ENCODE measurements at regions not wholly inside any gene's neighbourhood (a gene's known extent, or its start where the extent isn't known, plus 50 kb on each side); places are given as distances from the start of the nearest gene placed in this dataset.

GRCh38 chr11:71358963-71359567 is 89.1 kb downstream of the DHCR7 start:
- Histone ChIP-seq H3K36me3 (ENCODE audit: control insufficient read depth in 2 of 2, extremely low read depth in 1 of 2, insufficient read depth in 2 of 2, low read length in 2 of 2) (no peaks in the 10 kb centered on the region), H3K27ac (ENCODE audit: control insufficient read depth, insufficient read depth, low read length) (no peak overlapping the region), H4K20me1 (ENCODE audit: control insufficient read depth, extremely low read depth, insufficient read depth, low read length) (no peaks in the 10 kb centered on the region), H3K79me2 (ENCODE audit: control insufficient read depth, insufficient read depth, low read length) (no peaks in the 10 kb centered on the region), H3K4me3 (ENCODE audit: control insufficient read depth in 2 of 3, extremely low read depth in 1 of 3, insufficient read depth in 2 of 3, low read depth in 1 of 3, low read length in 3 of 3) (no peak overlapping the region), H3K9me1 (ENCODE audit: control insufficient read depth, extremely low read depth, insufficient read depth, low read length) (no peaks in the 10 kb centered on the region), H3K4me2 (ENCODE audit: control insufficient read depth, extremely low read depth, insufficient read depth, low read depth, low read length) (no peak overlapping the region), H2AFZ (ENCODE audit: control insufficient read depth, low read length) (no peak overlapping the region), H3K9me3 (ENCODE audit: control insufficient read depth, low read depth, low read length) (peaks cover 3% of the 10 kb centered on the region), H3K9ac (ENCODE audit: control insufficient read depth, extremely low read depth, insufficient read depth, low read length) (no peak overlapping the region), H3K27me3 (ENCODE audit: control insufficient read depth, extremely low read depth, insufficient read depth, low read length) (no peaks in the 10 kb centered on the region), H3K4me1 (ENCODE audit: control insufficient read depth, extremely low read depth, insufficient read depth, low read length) (no peaks in the 10 kb centered on the region)
- dilution Hi-C loops (cut with MboI; ENCODE audit: extremely low pct_ligation_motif_present, low sequenced_read_pairs): no loop called here
- DNase-seq (ENCODE audit: low read depth, low spot score) (no peak), FAIRE-seq (no peak)
- TF ChIP-seq CTCF (optimal IDR thresholded peaks at IDR 0.05 in 1 of 3, IDR thresholded peaks at IDR 0.05 in 1 of 3, conservative IDR thresholded peaks at IDR 0.05 in 1 of 3; ENCODE audit: extremely low read depth in 1 of 3, insufficient read depth in 2 of 3, low read length in 3 of 3) (no peak), EZH2 (IDR thresholded peaks at IDR 0.05; ENCODE audit: low read length) (no peak)

GRCh38 chr11:71358122-71358728 is 90.0 kb downstream of the DHCR7 start:
- H3K4me3 ChIP-seq (ENCODE audit: control insufficient read depth in 2 of 3, extremely low read depth in 1 of 3, insufficient read depth in 2 of 3, low read depth in 1 of 3, low read length in 3 of 3): no peak overlapping the region
- H3K9me3 ChIP-seq (ENCODE audit: control insufficient read depth, low read depth, low read length): peaks cover 3% of the 10 kb centered on the region
- no peaks in the 10 kb centered on the region for H3K9me1 ChIP-seq (ENCODE audit: control insufficient read depth, extremely low read depth, insufficient read depth, low read length)
- DNase-seq (ENCODE audit: low read depth, low spot score) (no peak), FAIRE-seq (no peak)
- H2AFZ ChIP-seq (ENCODE audit: control insufficient read depth, low read length): no peak overlapping the region
- H3K27ac ChIP-seq (ENCODE audit: control insufficient read depth, insufficient read depth, low read length): no peak overlapping the region
- H3K36me3 ChIP-seq (ENCODE audit: control insufficient read depth in 2 of 2, extremely low read depth in 1 of 2, insufficient read depth in 2 of 2, low read length in 2 of 2): no peaks in the 10 kb centered on the region
- no peaks in the 10 kb centered on the region for H3K79me2 ChIP-seq (ENCODE audit: control insufficient read depth, insufficient read depth, low read length)
- TF ChIP-seq EZH2 (IDR thresholded peaks at IDR 0.05; ENCODE audit: low read length) (no peak), CTCF (optimal IDR thresholded peaks at IDR 0.05 in 1 of 3, IDR thresholded peaks at IDR 0.05 in 1 of 3, conservative IDR thresholded peaks at IDR 0.05 in 1 of 3; ENCODE audit: extremely low read depth in 1 of 3, insufficient read depth in 2 of 3, low read length in 3 of 3) (no peak)
- H3K4me2 ChIP-seq (ENCODE audit: control insufficient read depth, extremely low read depth, insufficient read depth, low read depth, low read length): no peak overlapping the region
- dilution Hi-C loops (cut with MboI; ENCODE audit: extremely low pct_ligation_motif_present, low sequenced_read_pairs): no loop called here
- H3K27me3 ChIP-seq (ENCODE audit: control insufficient read depth, extremely low read depth, insufficient read depth, low read length): peaks cover under 1% of the 10 kb centered on the region
- H3K4me1 ChIP-seq (ENCODE audit: control insufficient read depth, extremely low read depth, insufficient read depth, low read length): no peaks in the 10 kb centered on the region
- no peak overlapping the region for H3K9ac ChIP-seq (ENCODE audit: control insufficient read depth, extremely low read depth, insufficient read depth, low read length)
- H4K20me1 ChIP-seq (ENCODE audit: control insufficient read depth, extremely low read depth, insufficient read depth, low read length): no peaks in the 10 kb centered on the region
